WTC11 (cell line): ENCODE measurements at regions not wholly inside any gene's neighbourhood (a gene's known extent, or its start where the extent isn't known, plus 50 kb on each side); places are given as distances from the start of the nearest gene placed in this dataset.

ENCODE experiments used
- ATAC-seq: fragments of 200-7000 bp; cut with Tn5 transposase; 2 replicates; pipeline ENCODE4 v1.10.0; 2021; ENCODE audit warnings: mild to moderate bottlenecking, moderate library complexity
- CTCF ChIA-PET: fragments of 300-600 bp; sonication (Branson Sonifier 250); formaldehyde crosslinking; loops from one replicate; lab custom pipeline; 2021; ENCODE audit warnings: antibody characterized with exemption; lab: Charles Lee
- POLR2A ChIA-PET: fragments of 350-600 bp; sonication (Branson Sonifier 250); formaldehyde crosslinking; loops from one replicate; lab custom pipeline; 2021; ENCODE audit warnings: antibody characterized with exemption; lab: Charles Lee
- DNase-seq: peaks from one replicate; pipeline ENCODE4 v3.0.0; 2021; ENCODE audit warnings: low spot score
- H3K27ac Mint-ChIP-seq: 2 replicates; pipeline ENCODE4 v1.8.0; 2021; ENCODE audit warnings: mixed read lengths
- H3K27me3 Mint-ChIP-seq: 2 replicates; pipeline ENCODE4 v1.8.0; 2021; ENCODE audit warnings: low read depth, mild to moderate bottlenecking, moderate library complexity, mixed read lengths
- H3K36me3 Mint-ChIP-seq: 2 replicates; pipeline ENCODE4 v1.8.0; 2021; ENCODE audit warnings: mixed read lengths
- H3K4me1 Mint-ChIP-seq: 2 replicates; pipeline ENCODE4 v1.8.0; 2022; ENCODE audit warnings: mixed read lengths
- H3K4me3 Mint-ChIP-seq: 2 replicates; pipeline ENCODE4 v1.8.0; 2021; ENCODE audit warnings: mild to moderate bottlenecking, moderate library complexity, mixed read lengths
- H3K9me3 Mint-ChIP-seq: 2 replicates; pipeline ENCODE4 v1.8.0; 2021; ENCODE audit warnings: mixed read lengths
- CREM ChIP-seq: sonication (generic); formaldehyde crosslinking; IDR thresholded peaks from 2 replicates; pipeline ENCODE4 v1.8.1; 2022; ENCODE audit warnings: mild to moderate bottlenecking, missing genetic modification reagents, moderate library complexity
- EMX1 ChIP-seq: fragments of 250-450 bp; sonication (Bioruptor Pico); IDR thresholded peaks from 2 replicates; pipeline ENCODE4 v1.8.0; 2021; ENCODE audit warnings: mild to moderate bottlenecking
- ERG ChIP-seq: fragments of 250-450 bp; sonication (Bioruptor Pico); IDR thresholded peaks from 2 replicates; pipeline ENCODE4 v1.8.0; 2021; ENCODE audit warnings: mild to moderate bottlenecking
- FOXJ3 ChIP-seq: sonication (generic); formaldehyde crosslinking; IDR thresholded peaks from 2 replicates; pipeline ENCODE4 v1.9.0; 2021; ENCODE audit warnings: missing genetic modification reagents, mild to moderate bottlenecking, borderline replicate concordance
- FOXP1 ChIP-seq: sonication (generic); formaldehyde crosslinking; IDR thresholded peaks from 2 replicates; pipeline ENCODE4 v1.8.0; 2022; ENCODE audit warnings: missing genetic modification reagents, mild to moderate bottlenecking, moderate library complexity, borderline replicate concordance
- GRHL2 ChIP-seq: fragments of 250-450 bp; sonication (Bioruptor Pico); IDR thresholded peaks from 2 replicates; pipeline ENCODE4 v1.8.0; 2022; ENCODE audit warnings: mild to moderate bottlenecking, moderate library complexity; ENCODE audit not compliant: insufficient replicate concordance, severe bottlenecking
- HMGXB4 ChIP-seq: sonication (generic); formaldehyde crosslinking; IDR thresholded peaks from 2 replicates; pipeline ENCODE4 v1.8.1; 2023; ENCODE audit warnings: mild to moderate bottlenecking, moderate library complexity, missing genetic modification reagents
- IRF1 ChIP-seq: sonication (generic); formaldehyde crosslinking; IDR thresholded peaks from 2 replicates; pipeline ENCODE4 v1.8.0; 2023; ENCODE audit warnings: missing genetic modification reagents
- MYBL2 ChIP-seq: sonication (generic); formaldehyde crosslinking; IDR thresholded peaks from 2 replicates; pipeline ENCODE4 v1.8.1; 2023; ENCODE audit warnings: mild to moderate bottlenecking, moderate library complexity, missing genetic modification reagents
- STAT6 ChIP-seq: sonication (generic); formaldehyde crosslinking; conservative IDR thresholded peaks from 2 replicates; pipeline ENCODE4 v1.8.1; 2023; ENCODE audit warnings: mild to moderate bottlenecking, low read depth, missing genetic modification reagents, moderate library complexity
- TCF7 ChIP-seq: sonication (generic); formaldehyde crosslinking; IDR thresholded peaks from 2 replicates; pipeline ENCODE4 v1.8.0; 2022; ENCODE audit warnings: mild to moderate bottlenecking, low read depth, missing genetic modification reagents, moderate library complexity
- ZMAT4 ChIP-seq: fragments of 250-450 bp; sonication (Bioruptor Pico); IDR thresholded peaks from 2 replicates; pipeline ENCODE4 v1.9.0; 2021; ENCODE audit warnings: mild to moderate bottlenecking
- ZNF281 ChIP-seq: sonication (generic); formaldehyde crosslinking; IDR thresholded peaks from 2 replicates; pipeline ENCODE4 v1.8.0; 2023; ENCODE audit warnings: mild to moderate bottlenecking, missing genetic modification reagents
- ZNF425 ChIP-seq: fragments of 250-450 bp; sonication (Bioruptor Pico); conservative IDR thresholded peaks from 2 replicates; pipeline ENCODE4 v1.9.0; 2021; ENCODE audit warnings: mild to moderate bottlenecking
- TF ChIP-seq, protein P1 (sequence below): sonication (generic); formaldehyde crosslinking; IDR thresholded peaks from 2 replicates; pipeline ENCODE4 v1.8.1; 2023; ENCODE audit warnings: mild to moderate bottlenecking, missing genetic modification reagents, moderate library complexity
- TF ChIP-seq, protein P2 (sequence below): sonication (generic); formaldehyde crosslinking; IDR thresholded peaks from 2 replicates; pipeline ENCODE4 v1.8.1; 2023; ENCODE audit warnings: mild to moderate bottlenecking, missing genetic modification reagents
- TF ChIP-seq, protein P3 (sequence below): sonication (generic); formaldehyde crosslinking; IDR thresholded peaks from 2 replicates; pipeline ENCODE4 v1.8.1; 2022; ENCODE audit warnings: mild to moderate bottlenecking, moderate library complexity, missing genetic modification reagents

DNA sequence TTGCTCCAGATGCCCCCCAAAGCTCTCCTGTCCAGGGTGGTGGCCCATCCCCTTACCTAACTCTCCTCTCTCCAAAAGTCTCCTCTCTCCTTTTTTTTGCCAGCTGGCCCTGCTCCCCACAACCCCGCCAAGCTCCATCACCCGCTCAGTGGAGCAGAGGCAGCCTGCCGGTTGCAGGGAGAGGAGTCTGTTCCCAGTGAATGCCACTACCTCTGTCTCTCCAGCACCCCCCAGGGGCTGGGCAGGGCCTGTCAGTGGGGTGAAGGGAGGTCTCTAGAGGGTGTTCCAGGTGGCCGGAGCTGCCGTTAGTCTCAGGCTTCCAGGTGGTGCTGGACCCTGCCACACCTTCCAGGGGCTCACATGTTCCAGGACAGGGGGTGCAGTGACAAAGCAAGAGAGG, 387.0 kb downstream of the CTTN start:
- Mint-ChIP-seq H3K9me3 (no peaks in the 10 kb centered on the region), H3K36me3 (peaks cover 4% of the 10 kb centered on the region), H3K27me3 (no peaks in the 10 kb centered on the region), H3K27ac (no peak overlapping the region), H3K4me3 (no peak overlapping the region), H3K4me1 (no peaks in the 10 kb centered on the region)
- ChIA-PET POLR2A (no interaction called here), CTCF (interaction anchor here (1.7 kb wide), 1 partner anchor 11 kb away, joined by 5 read pairs; no protein-coding TSS in a partner anchor)
- ATAC-seq (no peak), DNase-seq (no peak)
- TF ChIP-seq GRHL2 (CRISPR knock-in tag) (no peak), FOXP1 (CRISPR knock-in tag) (no peak), TCF7 (CRISPR knock-in tag) (no peak), MYBL2 (CRISPR knock-in tag) (no peak), STAT6 (no peak), EMX1 (CRISPR knock-in tag) (no peak), ZMAT4 (CRISPR knock-in tag) (no peak), IRF1 (CRISPR knock-in tag) (no peak), FOXJ3 (no peak), ERG (CRISPR knock-in tag) (no peak)
- TF ChIP-seq, protein P1, sequence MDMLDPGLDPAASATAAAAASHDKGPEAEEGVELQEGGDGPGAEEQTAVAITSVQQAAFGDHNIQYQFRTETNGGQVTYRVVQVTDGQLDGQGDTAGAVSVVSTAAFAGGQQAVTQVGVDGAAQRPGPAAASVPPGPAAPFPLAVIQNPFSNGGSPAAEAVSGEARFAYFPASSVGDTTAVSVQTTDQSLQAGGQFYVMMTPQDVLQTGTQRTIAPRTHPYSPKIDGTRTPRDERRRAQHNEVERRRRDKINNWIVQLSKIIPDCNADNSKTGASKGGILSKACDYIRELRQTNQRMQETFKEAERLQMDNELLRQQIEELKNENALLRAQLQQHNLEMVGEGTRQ = no peak

GRCh38 chr11:70786021-70786665, 387.8 kb downstream of the CTTN start:
- ATAC-seq (no peak), DNase-seq (no peak)
- POLR2A ChIA-PET = no interaction called here
- Mint-ChIP-seq H3K27ac (no peak overlapping the region), H3K27me3 (no peaks in the 10 kb centered on the region), H3K9me3 (peaks cover 6% of the 10 kb centered on the region), H3K36me3 (peaks cover 11% of the 10 kb centered on the region), H3K4me1 (no peaks in the 10 kb centered on the region), H3K4me3 (no peak overlapping the region)
- CTCF ChIA-PET = interaction anchor here (1.7 kb wide), 1 partner anchor 11 kb away, joined by 5 read pairs; no protein-coding TSS in a partner anchor
- TF ChIP-seq ZNF425 (CRISPR knock-in tag) (no peak), EMX1 (CRISPR knock-in tag) (no peak), FOXJ3 (no peak), ZNF281 (no peak), HMGXB4 (CRISPR knock-in tag) (no peak), CREM (CRISPR knock-in tag) (no peak), FOXP1 (CRISPR knock-in tag) (no peak)
- TF ChIP-seq, protein P2, sequence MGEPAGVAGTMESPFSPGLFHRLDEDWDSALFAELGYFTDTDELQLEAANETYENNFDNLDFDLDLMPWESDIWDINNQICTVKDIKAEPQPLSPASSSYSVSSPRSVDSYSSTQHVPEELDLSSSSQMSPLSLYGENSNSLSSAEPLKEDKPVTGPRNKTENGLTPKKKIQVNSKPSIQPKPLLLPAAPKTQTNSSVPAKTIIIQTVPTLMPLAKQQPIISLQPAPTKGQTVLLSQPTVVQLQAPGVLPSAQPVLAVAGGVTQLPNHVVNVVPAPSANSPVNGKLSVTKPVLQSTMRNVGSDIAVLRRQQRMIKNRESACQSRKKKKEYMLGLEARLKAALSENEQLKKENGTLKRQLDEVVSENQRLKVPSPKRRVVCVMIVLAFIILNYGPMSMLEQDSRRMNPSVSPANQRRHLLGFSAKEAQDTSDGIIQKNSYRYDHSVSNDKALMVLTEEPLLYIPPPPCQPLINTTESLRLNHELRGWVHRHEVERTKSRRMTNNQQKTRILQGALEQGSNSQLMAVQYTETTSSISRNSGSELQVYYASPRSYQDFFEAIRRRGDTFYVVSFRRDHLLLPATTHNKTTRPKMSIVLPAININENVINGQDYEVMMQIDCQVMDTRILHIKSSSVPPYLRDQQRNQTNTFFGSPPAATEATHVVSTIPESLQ (CRISPR knock-in tag) = no peak
- TF ChIP-seq, protein P3, sequence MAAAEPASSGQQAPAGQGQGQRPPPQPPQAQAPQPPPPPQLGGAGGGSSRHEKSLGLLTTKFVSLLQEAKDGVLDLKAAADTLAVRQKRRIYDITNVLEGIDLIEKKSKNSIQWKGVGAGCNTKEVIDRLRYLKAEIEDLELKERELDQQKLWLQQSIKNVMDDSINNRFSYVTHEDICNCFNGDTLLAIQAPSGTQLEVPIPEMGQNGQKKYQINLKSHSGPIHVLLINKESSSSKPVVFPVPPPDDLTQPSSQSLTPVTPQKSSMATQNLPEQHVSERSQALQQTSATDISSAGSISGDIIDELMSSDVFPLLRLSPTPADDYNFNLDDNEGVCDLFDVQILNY (CRISPR knock-in tag) = no peak
